ENCODE measurements at regions not wholly inside any gene's neighbourhood (a gene's known extent, or its start where the extent isn't known, plus 50 kb on each side); places are given as distances from the start of the nearest gene placed in this dataset.

GRCh38 chr2:14717131-14717530, 84.6 kb downstream of the LRATD1 start:
- no peaks in the 10 kb centered on the region for H3K79me2 ChIP-seq
- H3K4me3 ChIP-seq (ENCODE audit: low read depth, low read length) = no peak overlapping the region
- no peak for TF ChIP-seq CTCF (IDR thresholded peaks at IDR 0.05)
- H3K9ac ChIP-seq = no peak overlapping the region
- no peaks in the 10 kb centered on the region for H3K4me1 ChIP-seq
- H3K27ac ChIP-seq = no peak overlapping the region
- H3K36me3 ChIP-seq (ENCODE audit: control insufficient read depth, insufficient read depth, low read length) = no peaks in the 10 kb centered on the region
- H3K4me2 ChIP-seq (ENCODE audit: low read length) = no peak overlapping the region
- H3K27me3 ChIP-seq (ENCODE audit: control insufficient read depth, insufficient read depth, low read length) = no peaks in the 10 kb centered on the region
- no peaks in the 10 kb centered on the region for H3K9me3 ChIP-seq (ENCODE audit: control insufficient read depth, low read length)
- no peak overlapping the region for H2AFZ ChIP-seq

GRCh38 chr2:14720319-14720718, 87.8 kb downstream of the LRATD1 start:
- Histone ChIP-seq H2AFZ (no peak overlapping the region), H3K9ac (no peak overlapping the region), H3K36me3 (ENCODE audit: control insufficient read depth, insufficient read depth, low read length) (no peaks in the 10 kb centered on the region), H3K4me2 (ENCODE audit: low read length) (no peak overlapping the region), H3K4me1 (no peaks in the 10 kb centered on the region), H3K4me3 (ENCODE audit: low read depth, low read length) (no peak overlapping the region), H3K27me3 (ENCODE audit: control insufficient read depth, insufficient read depth, low read length) (no peaks in the 10 kb centered on the region), H3K79me2 (no peaks in the 10 kb centered on the region), H3K27ac (no peak overlapping the region), H3K9me3 (ENCODE audit: control insufficient read depth, low read length) (no peaks in the 10 kb centered on the region)
- no peak for TF ChIP-seq CTCF (IDR thresholded peaks at IDR 0.05)

- TF ChIP-seq CTCF (IDR thresholded peaks at IDR 0.05) = no peak
- Histone ChIP-seq H3K27ac (no peak overlapping the region), H3K9ac (no peak overlapping the region), H3K27me3 (ENCODE audit: control insufficient read depth, insufficient read depth, low read length) (no peaks in the 10 kb centered on the region), H3K4me1 (no peaks in the 10 kb centered on the region), H3K36me3 (ENCODE audit: control insufficient read depth, insufficient read depth, low read length) (no peaks in the 10 kb centered on the region), H3K4me3 (ENCODE audit: low read depth, low read length) (no peak overlapping the region), H3K79me2 (no peaks in the 10 kb centered on the region), H3K9me3 (ENCODE audit: control insufficient read depth, low read length) (no peaks in the 10 kb centered on the region), H3K4me2 (ENCODE audit: low read length) (no peak overlapping the region), H2AFZ (peak overlapping the region; percentile 10)
Observed at GRCh38 chr2:14720739-14721138, 88.2 kb downstream of the LRATD1 start.

GRCh38 chr2:14722904-14723570, 90.5 kb downstream of the LRATD1 start:
- H3K4me3 ChIP-seq (ENCODE audit: low read depth, low read length) = no peak overlapping the region
- no peak overlapping the region for H3K27ac ChIP-seq
- no peaks in the 10 kb centered on the region for H3K9me3 ChIP-seq (ENCODE audit: control insufficient read depth, low read length)
- H3K9ac ChIP-seq = no peak overlapping the region
- H3K79me2 ChIP-seq = no peaks in the 10 kb centered on the region
- no peaks in the 10 kb centered on the region for H3K4me1 ChIP-seq
- H2AFZ ChIP-seq = peak overlapping the region; percentile 5
- no peaks in the 10 kb centered on the region for H3K36me3 ChIP-seq (ENCODE audit: control insufficient read depth, insufficient read depth, low read length)
- H3K27me3 ChIP-seq (ENCODE audit: control insufficient read depth, insufficient read depth, low read length) = no peaks in the 10 kb centered on the region
- TF ChIP-seq CTCF (IDR thresholded peaks at IDR 0.05) = no peak
- no peak overlapping the region for H3K4me2 ChIP-seq (ENCODE audit: low read length)

- Histone ChIP-seq H3K4me2 (ENCODE audit: low read length) (no peak overlapping the region), H3K4me1 (no peaks in the 10 kb centered on the region), H3K79me2 (no peaks in the 10 kb centered on the region), H3K27ac (no peak overlapping the region), H2AFZ (peak overlapping the region; percentile 13), H3K9ac (no peak overlapping the region), H3K4me3 (ENCODE audit: low read depth, low read length) (no peak overlapping the region), H3K9me3 (ENCODE audit: control insufficient read depth, low read length) (no peaks in the 10 kb centered on the region), H3K36me3 (ENCODE audit: control insufficient read depth, insufficient read depth, low read length) (no peaks in the 10 kb centered on the region), H3K27me3 (ENCODE audit: control insufficient read depth, insufficient read depth, low read length) (no peaks in the 10 kb centered on the region)
- no peak for TF ChIP-seq CTCF (IDR thresholded peaks at IDR 0.05)
Observed at GRCh38 chr2:14723684-14724083, 91.2 kb downstream of the LRATD1 start.

All from parathyroid adenoma (tissue), 2 donors.